ENCODE measurements at regions not wholly inside any gene's neighbourhood (a gene's known extent, or its start where the extent isn't known, plus 50 kb on each side); places are given as distances from the start of the nearest gene placed in this dataset.

- Mint-ChIP-seq H3K36me3 (ENCODE audit: low read depth) (no peaks in the 10 kb centered on the region), H3K4me1 (ENCODE audit: low read depth) (peaks cover 6% of the 10 kb centered on the region), H3K9me3 (peaks cover 4% of the 10 kb centered on the region), H3K27me3 (ENCODE audit: low read depth) (no peaks in the 10 kb centered on the region), H3K27ac (no peak overlapping the region), H3K4me3 (ENCODE audit: low read depth) (no peak overlapping the region)
- intact Hi-C loops (cut with micrococcal nuclease): no loop called here
- DNase-seq (ENCODE audit: low spot score): no peak
These were observed 375.9 kb downstream of the BMPER start for GRCh38 chr7:34281260-34281659.

GRCh38 chr7:34282271-34282670 lies 375.7 kb upstream of the NPSR1 start:
- H3K9me3 Mint-ChIP-seq: peaks cover 4% of the 10 kb centered on the region
- intact Hi-C loops (cut with micrococcal nuclease): no loop called here
- DNase-seq (ENCODE audit: low spot score): no peak
- no peaks in the 10 kb centered on the region for H3K36me3 Mint-ChIP-seq (ENCODE audit: low read depth)
- H3K4me3 Mint-ChIP-seq (ENCODE audit: low read depth): no peak overlapping the region
- H3K27ac Mint-ChIP-seq: no peak overlapping the region
- H3K4me1 Mint-ChIP-seq (ENCODE audit: low read depth): peaks cover 4% of the 10 kb centered on the region
- H3K27me3 Mint-ChIP-seq (ENCODE audit: low read depth): no peaks in the 10 kb centered on the region

GRCh38 chr7:34296663-34297062 lies 361.4 kb upstream of the NPSR1 start:
- Mint-ChIP-seq H3K27ac (no peak overlapping the region), H3K9me3 (no peaks in the 10 kb centered on the region), H3K4me3 (ENCODE audit: low read depth) (no peak overlapping the region), H3K4me1 (ENCODE audit: low read depth) (no peaks in the 10 kb centered on the region), H3K27me3 (ENCODE audit: low read depth) (no peaks in the 10 kb centered on the region), H3K36me3 (ENCODE audit: low read depth) (no peaks in the 10 kb centered on the region)
- no peak for DNase-seq (ENCODE audit: low spot score)
- intact Hi-C loops (cut with micrococcal nuclease): no loop called here

GRCh38 chr7:34298492-34299013 lies 359.5 kb upstream of the NPSR1 start:
- Mint-ChIP-seq H3K36me3 (ENCODE audit: low read depth) (no peaks in the 10 kb centered on the region), H3K9me3 (no peaks in the 10 kb centered on the region), H3K27ac (no peak overlapping the region), H3K4me3 (ENCODE audit: low read depth) (no peak overlapping the region), H3K4me1 (ENCODE audit: low read depth) (no peaks in the 10 kb centered on the region), H3K27me3 (ENCODE audit: low read depth) (no peaks in the 10 kb centered on the region)
- no peak for DNase-seq (ENCODE audit: low spot score)
- intact Hi-C loops (cut with micrococcal nuclease): no loop called here

GRCh38 chr7:34299066-34299465 lies 359.0 kb upstream of the NPSR1 start:
- no peaks in the 10 kb centered on the region for H3K36me3 Mint-ChIP-seq (ENCODE audit: low read depth)
- H3K27me3 Mint-ChIP-seq (ENCODE audit: low read depth): no peaks in the 10 kb centered on the region
- intact Hi-C loops (cut with micrococcal nuclease): no loop called here
- no peak for DNase-seq (ENCODE audit: low spot score)
- H3K4me3 Mint-ChIP-seq (ENCODE audit: low read depth): no peak overlapping the region
- H3K4me1 Mint-ChIP-seq (ENCODE audit: low read depth): no peaks in the 10 kb centered on the region
- no peaks in the 10 kb centered on the region for H3K9me3 Mint-ChIP-seq
- no peak overlapping the region for H3K27ac Mint-ChIP-seq

- Mint-ChIP-seq H3K4me3 (ENCODE audit: low read depth) (no peak overlapping the region), H3K36me3 (ENCODE audit: low read depth) (no peaks in the 10 kb centered on the region), H3K9me3 (peaks cover 5% of the 10 kb centered on the region), H3K4me1 (ENCODE audit: low read depth) (no peaks in the 10 kb centered on the region), H3K27me3 (ENCODE audit: low read depth) (no peaks in the 10 kb centered on the region), H3K27ac (no peak overlapping the region)
- intact Hi-C loops (cut with micrococcal nuclease): no loop called here
- DNase-seq (ENCODE audit: low spot score): no peak
These were observed 350.5 kb upstream of the NPSR1 start for GRCh38 chr7:34307540-34307939.

GRCh38 chr7:34308595-34308994 lies 349.4 kb upstream of the NPSR1 start:
- Mint-ChIP-seq H3K4me1 (ENCODE audit: low read depth) (no peaks in the 10 kb centered on the region), H3K27ac (no peak overlapping the region), H3K9me3 (peaks cover 5% of the 10 kb centered on the region), H3K36me3 (ENCODE audit: low read depth) (no peaks in the 10 kb centered on the region), H3K27me3 (ENCODE audit: low read depth) (no peaks in the 10 kb centered on the region), H3K4me3 (ENCODE audit: low read depth) (no peak overlapping the region)
- intact Hi-C loops (cut with micrococcal nuclease): no loop called here
- no peak for DNase-seq (ENCODE audit: low spot score)

GRCh38 chr7:34309116-34309515 lies 348.9 kb upstream of the NPSR1 start:
- Mint-ChIP-seq H3K36me3 (ENCODE audit: low read depth) (no peaks in the 10 kb centered on the region), H3K4me3 (ENCODE audit: low read depth) (no peak overlapping the region), H3K27ac (no peak overlapping the region), H3K4me1 (ENCODE audit: low read depth) (no peaks in the 10 kb centered on the region), H3K27me3 (ENCODE audit: low read depth) (no peaks in the 10 kb centered on the region), H3K9me3 (peaks cover 5% of the 10 kb centered on the region)
- no peak for DNase-seq (ENCODE audit: low spot score)
- intact Hi-C loops (cut with micrococcal nuclease): no loop called here

GRCh38 chr7:34309584-34309983 lies 348.4 kb upstream of the NPSR1 start:
- Mint-ChIP-seq H3K36me3 (ENCODE audit: low read depth) (no peaks in the 10 kb centered on the region), H3K27ac (no peak overlapping the region), H3K9me3 (peaks cover 5% of the 10 kb centered on the region), H3K27me3 (ENCODE audit: low read depth) (no peaks in the 10 kb centered on the region), H3K4me3 (ENCODE audit: low read depth) (no peak overlapping the region), H3K4me1 (ENCODE audit: low read depth) (no peaks in the 10 kb centered on the region)
- DNase-seq (ENCODE audit: low spot score): no peak
- intact Hi-C loops (cut with micrococcal nuclease): no loop called here

GRCh38 chr7:34311591-34311990 lies 346.4 kb upstream of the NPSR1 start:
- intact Hi-C loops (cut with micrococcal nuclease): no loop called here
- Mint-ChIP-seq H3K27ac (no peak overlapping the region), H3K27me3 (ENCODE audit: low read depth) (no peaks in the 10 kb centered on the region), H3K4me3 (ENCODE audit: low read depth) (no peak overlapping the region), H3K36me3 (ENCODE audit: low read depth) (no peaks in the 10 kb centered on the region), H3K4me1 (ENCODE audit: low read depth) (no peaks in the 10 kb centered on the region), H3K9me3 (peaks cover 5% of the 10 kb centered on the region)
- no peak for DNase-seq (ENCODE audit: low spot score)

- Mint-ChIP-seq H3K27me3 (ENCODE audit: low read depth) (no peaks in the 10 kb centered on the region), H3K36me3 (ENCODE audit: low read depth) (no peaks in the 10 kb centered on the region), H3K4me3 (ENCODE audit: low read depth) (no peak overlapping the region), H3K27ac (no peak overlapping the region), H3K4me1 (ENCODE audit: low read depth) (no peaks in the 10 kb centered on the region), H3K9me3 (peaks cover 5% of the 10 kb centered on the region)
- no peak for DNase-seq (ENCODE audit: low spot score)
- intact Hi-C loops (cut with micrococcal nuclease): no loop called here
These were observed 345.4 kb upstream of the NPSR1 start for GRCh38 chr7:34312624-34313023.

GRCh38 chr7:34313289-34313688 lies 344.7 kb upstream of the NPSR1 start:
- H3K4me3 Mint-ChIP-seq (ENCODE audit: low read depth): no peak overlapping the region
- no peak overlapping the region for H3K27ac Mint-ChIP-seq
- no peaks in the 10 kb centered on the region for H3K27me3 Mint-ChIP-seq (ENCODE audit: low read depth)
- no peaks in the 10 kb centered on the region for H3K4me1 Mint-ChIP-seq (ENCODE audit: low read depth)
- H3K36me3 Mint-ChIP-seq (ENCODE audit: low read depth): no peaks in the 10 kb centered on the region
- peaks cover 5% of the 10 kb centered on the region for H3K9me3 Mint-ChIP-seq
- DNase-seq (ENCODE audit: low spot score): no peak
- intact Hi-C loops (cut with micrococcal nuclease): no loop called here

- intact Hi-C loops (cut with micrococcal nuclease): no loop called here
- H3K27me3 Mint-ChIP-seq (ENCODE audit: low read depth): no peaks in the 10 kb centered on the region
- no peak for DNase-seq (ENCODE audit: low spot score)
- no peak overlapping the region for H3K4me3 Mint-ChIP-seq (ENCODE audit: low read depth)
- H3K4me1 Mint-ChIP-seq (ENCODE audit: low read depth): no peaks in the 10 kb centered on the region
- H3K36me3 Mint-ChIP-seq (ENCODE audit: low read depth): no peaks in the 10 kb centered on the region
- peaks cover 5% of the 10 kb centered on the region for H3K9me3 Mint-ChIP-seq
- no peak overlapping the region for H3K27ac Mint-ChIP-seq
These were observed 343.0 kb upstream of the NPSR1 start for GRCh38 chr7:34315032-34315431.

- Mint-ChIP-seq H3K27ac (no peak overlapping the region), H3K9me3 (peaks cover 1% of the 10 kb centered on the region), H3K27me3 (ENCODE audit: low read depth) (peaks cover 8% of the 10 kb centered on the region), H3K4me1 (ENCODE audit: low read depth) (peaks cover 2% of the 10 kb centered on the region), H3K4me3 (ENCODE audit: low read depth) (no peak overlapping the region), H3K36me3 (ENCODE audit: low read depth) (no peaks in the 10 kb centered on the region)
- no peak for DNase-seq (ENCODE audit: low spot score)
- intact Hi-C loops (cut with micrococcal nuclease): no loop called here
These were observed 341.0 kb upstream of the NPSR1 start for GRCh38 chr7:34317039-34317438.
